GM12875 (cell line): ENCODE measurements at regions not wholly inside any gene's neighbourhood (a gene's known extent, or its start where the extent isn't known, plus 50 kb on each side); places are given as distances from the start of the nearest gene placed in this dataset.
A peak's percentile ranks its signal among the peaks of the same experiment; 100 is the strongest.

Source experiments
- H3K4me3 ChIP-seq: one replicate; pipeline ENCODE4 v1.5.1; 2011; ENCODE audit warnings: low read depth, low read length, control low read depth
- TF ChIP-seq, protein P1 (sequence below): IDR thresholded peaks from 2 replicates; pipeline ENCODE4 v1.5.1; 2011; ENCODE audit warnings: low read depth, mild to moderate bottlenecking, control low read depth, inconsistent platforms, low read length, moderate library complexity, borderline replicate concordance; ENCODE audit not compliant: insufficient read depth

DNA sequence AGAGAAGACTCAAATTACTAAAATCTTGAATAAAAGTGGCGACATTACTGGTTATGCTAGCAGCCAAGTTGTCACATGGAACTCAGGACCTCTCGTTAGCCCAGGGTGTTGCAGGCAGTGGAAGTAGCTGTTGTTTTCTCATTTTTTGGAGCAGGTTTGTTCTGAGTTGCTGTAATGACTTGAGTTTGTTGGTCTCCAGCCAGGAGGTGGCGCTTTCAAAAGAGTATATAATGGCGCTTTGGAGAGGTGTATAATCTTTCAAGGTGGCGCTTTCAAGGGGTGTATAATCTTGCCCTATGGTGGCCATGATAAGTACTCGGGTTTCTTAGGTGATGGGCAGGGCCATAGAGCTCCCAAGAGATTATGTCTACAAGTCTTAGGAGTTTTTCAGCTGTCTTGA, 632.7 kb downstream of the NTRK3 start:
- H3K4me3 ChIP-seq: no peak overlapping the region
- TF ChIP-seq, protein P1, sequence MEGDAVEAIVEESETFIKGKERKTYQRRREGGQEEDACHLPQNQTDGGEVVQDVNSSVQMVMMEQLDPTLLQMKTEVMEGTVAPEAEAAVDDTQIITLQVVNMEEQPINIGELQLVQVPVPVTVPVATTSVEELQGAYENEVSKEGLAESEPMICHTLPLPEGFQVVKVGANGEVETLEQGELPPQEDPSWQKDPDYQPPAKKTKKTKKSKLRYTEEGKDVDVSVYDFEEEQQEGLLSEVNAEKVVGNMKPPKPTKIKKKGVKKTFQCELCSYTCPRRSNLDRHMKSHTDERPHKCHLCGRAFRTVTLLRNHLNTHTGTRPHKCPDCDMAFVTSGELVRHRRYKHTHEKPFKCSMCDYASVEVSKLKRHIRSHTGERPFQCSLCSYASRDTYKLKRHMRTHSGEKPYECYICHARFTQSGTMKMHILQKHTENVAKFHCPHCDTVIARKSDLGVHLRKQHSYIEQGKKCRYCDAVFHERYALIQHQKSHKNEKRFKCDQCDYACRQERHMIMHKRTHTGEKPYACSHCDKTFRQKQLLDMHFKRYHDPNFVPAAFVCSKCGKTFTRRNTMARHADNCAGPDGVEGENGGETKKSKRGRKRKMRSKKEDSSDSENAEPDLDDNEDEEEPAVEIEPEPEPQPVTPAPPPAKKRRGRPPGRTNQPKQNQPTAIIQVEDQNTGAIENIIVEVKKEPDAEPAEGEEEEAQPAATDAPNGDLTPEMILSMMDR: peak; percentile 12; the same call in 1 of the 2 replicates

DNA sequence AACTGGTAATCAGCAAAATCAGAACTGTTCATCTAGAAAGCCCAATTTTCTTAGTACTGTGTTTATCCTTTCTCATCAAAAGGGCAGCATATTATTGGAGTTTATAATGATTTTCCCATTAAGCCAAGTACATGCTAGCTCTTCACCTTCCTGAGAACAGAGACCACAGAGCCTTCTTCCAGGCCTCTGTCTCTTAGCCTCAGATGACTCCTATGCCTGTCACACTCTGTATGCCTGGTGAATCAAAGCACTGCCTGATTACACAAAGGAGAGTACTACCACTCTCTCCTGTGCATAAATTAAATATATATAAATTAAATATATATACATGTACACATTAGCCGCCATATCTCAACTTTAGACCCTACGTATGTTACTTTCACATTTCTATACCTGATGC, 636.1 kb downstream of the NTRK3 start:
- H3K4me3 ChIP-seq: no peak overlapping the region
- TF ChIP-seq, protein P1: no peak

DNA sequence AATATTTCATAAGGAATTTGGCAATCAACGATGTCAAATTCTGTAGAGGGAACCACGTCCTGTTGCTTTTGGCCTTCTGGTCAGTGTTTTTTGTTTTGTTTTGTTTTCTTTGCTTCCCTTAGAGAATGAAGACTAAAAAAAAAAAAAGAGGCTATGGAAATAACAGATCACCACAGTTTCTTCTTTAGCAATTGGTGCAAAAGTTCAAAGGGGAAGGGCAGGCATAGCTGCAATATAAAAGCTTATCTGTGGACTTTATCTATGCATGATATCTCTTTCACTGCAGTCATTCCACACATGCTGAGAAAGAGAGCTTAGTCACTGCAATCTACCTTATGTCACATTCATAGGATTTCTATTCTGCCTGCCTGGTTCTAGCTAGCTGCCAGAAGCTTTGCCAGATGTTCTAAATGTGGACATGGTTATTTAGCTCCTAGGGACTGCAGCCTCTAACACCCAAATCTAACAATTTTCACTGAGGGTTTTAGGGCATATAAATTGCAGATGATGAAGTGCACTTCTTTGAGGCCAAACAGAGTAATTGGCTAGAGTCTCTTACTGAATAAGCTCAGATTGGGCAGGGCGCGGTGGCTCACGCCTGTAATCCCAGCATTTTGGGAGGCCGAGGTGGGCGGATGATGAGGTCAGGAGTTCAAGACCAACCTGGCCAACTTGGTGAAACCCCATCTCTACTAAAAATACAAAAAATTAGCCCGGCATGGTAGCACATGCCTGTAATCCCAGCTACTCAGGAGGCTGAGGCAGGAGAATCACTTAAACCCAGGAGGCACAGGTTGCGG, 637.2 kb downstream of the NTRK3 start:
- TF ChIP-seq, protein P1: no peak
- H3K4me3 ChIP-seq: no peak overlapping the region

DNA sequence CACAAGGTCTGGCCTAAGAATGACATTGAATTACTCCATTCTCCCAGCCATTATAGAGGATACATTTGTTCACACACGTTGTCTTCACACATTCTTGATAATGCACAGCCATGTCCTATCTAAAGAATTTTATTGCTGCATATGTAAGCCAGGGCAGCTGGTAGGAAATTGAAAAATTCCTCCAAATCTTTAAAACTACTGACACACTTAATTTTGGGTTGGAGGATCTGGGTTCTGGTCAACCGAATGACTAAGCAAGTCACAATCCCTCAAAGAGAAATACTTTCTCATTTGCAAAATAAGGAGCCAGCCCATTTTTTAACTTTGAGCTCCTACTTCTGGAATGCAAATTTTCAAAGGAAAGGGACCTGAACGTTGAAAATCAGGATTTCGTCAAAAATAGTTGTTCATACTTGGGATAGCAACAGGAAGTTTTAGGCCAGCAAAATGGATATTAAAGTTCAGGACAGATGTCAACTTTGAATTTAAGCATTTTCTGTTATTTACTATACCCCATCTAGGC, 638.3 kb downstream of the NTRK3 start:
- H3K4me3 ChIP-seq: no peak overlapping the region
- TF ChIP-seq, protein P1: no peak

DNA sequence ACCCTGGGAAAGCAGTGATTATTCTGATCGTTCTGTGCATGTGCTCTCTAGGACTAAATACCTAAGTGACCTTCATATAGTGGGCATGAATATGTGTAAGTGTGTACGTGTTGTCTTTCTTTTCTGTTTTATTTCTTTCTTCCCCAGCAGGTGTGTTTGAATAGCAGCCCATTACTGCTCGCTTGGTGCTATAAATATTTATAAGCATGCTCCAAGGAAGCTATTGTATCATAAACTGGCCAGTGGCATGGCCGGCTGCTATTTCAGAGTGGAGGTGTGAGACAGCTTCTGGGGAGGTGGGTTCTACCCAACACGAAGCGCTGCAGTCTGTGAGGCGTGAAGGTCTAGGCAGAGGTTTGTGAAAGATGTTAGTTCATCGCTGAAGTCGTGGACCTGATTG, 641.8 kb downstream of the NTRK3 start:
- no peak overlapping the region for H3K4me3 ChIP-seq
- TF ChIP-seq, protein P1: no peak

DNA sequence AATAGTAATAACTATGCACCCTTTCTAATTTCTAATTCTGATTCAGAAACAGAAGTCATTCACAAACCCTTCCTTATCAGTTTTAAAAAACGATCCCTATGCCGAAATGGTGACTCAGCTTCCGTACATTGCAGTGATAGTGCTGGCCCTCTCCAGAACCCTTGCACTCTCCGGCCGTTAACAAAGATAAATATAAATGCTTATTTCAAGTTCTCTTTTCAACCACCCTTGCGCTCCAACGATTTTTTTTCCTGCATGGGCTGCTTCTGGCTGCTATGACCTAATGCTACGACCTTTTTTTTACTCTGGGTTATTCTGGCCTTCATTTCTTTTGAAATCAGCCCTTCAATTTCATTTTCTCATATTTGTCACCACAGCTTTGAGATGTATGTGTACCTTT, 646.2 kb downstream of the NTRK3 start:
- TF ChIP-seq, protein P1: no peak
- no peak overlapping the region for H3K4me3 ChIP-seq

DNA sequence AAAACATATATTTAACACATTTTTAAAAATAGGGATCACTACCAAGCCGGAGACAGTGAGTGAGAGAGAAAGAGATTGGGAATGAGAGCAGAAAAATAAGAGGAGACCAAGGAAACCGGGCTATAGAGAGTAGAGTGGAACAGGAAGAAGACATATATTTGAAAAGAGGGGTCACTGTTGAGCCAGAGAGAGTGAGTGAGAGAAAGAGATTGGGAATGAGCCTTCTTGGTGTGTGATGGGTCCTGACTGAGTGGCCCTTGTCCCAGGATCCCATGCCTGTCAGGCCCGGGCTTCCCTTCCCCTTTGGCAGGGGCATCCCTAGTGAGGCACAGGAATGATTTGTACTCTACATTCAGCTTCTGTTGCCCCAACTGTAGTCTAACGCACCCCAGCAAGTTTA, 646.6 kb downstream of the NTRK3 start:
- H3K4me3 ChIP-seq: no peak overlapping the region
- TF ChIP-seq, protein P1: no peak
